PFSK-1 (cell line): ENCODE measurements at regions not wholly inside any gene's neighbourhood (a gene's known extent, or its start where the extent isn't known, plus 50 kb on each side); places are given as distances from the start of the nearest gene placed in this dataset.

Source experiments
- FOXP2 ChIP-seq: optimal IDR thresholded peaks from 2 replicates; pipeline ENCODE3; 2011; ENCODE audit warnings: borderline replicate concordance, control low read depth, inconsistent platforms; ENCODE audit not compliant: insufficient read depth; ENCODE audit errors: extremely low read length, extremely low read depth
- POLR2AphosphoS5 ChIP-seq: IDR thresholded peaks from 2 replicates; pipeline ENCODE4 v1.6.1; 2012; ENCODE audit warnings: low read depth, mild to moderate bottlenecking, control low read depth, low read length, moderate library complexity
- REST ChIP-seq, 2 experiments: IDR thresholded peaks; 2 replicates each; pipeline versions ENCODE4 v1.6.1 to v1.8.0; 2011 to 2012; ENCODE audit warnings: low read depth in 2 of 2, low read length in 2 of 2, control low read depth in 1 of 2, inconsistent platforms in 1 of 2, mild to moderate bottlenecking in 1 of 2, moderate library complexity in 1 of 2; ENCODE audit not compliant: insufficient read depth in 1 of 2
- SIN3A ChIP-seq: IDR thresholded peaks from 2 replicates; pipeline ENCODE4 v1.6.1; 2012; ENCODE audit warnings: mild to moderate bottlenecking, low read length, moderate library complexity, borderline replicate concordance; ENCODE audit not compliant: insufficient read depth
- TAF1 ChIP-seq: IDR thresholded peaks from 2 replicates; pipeline ENCODE4 v1.6.1; 2012; ENCODE audit warnings: low read length, control low read depth, borderline replicate concordance; ENCODE audit not compliant: insufficient read depth

GRCh38 chr14:53215101-53215500 lies 62.0 kb upstream of the DDHD1 start:
- TF ChIP-seq TAF1 (no peak), REST (IDR thresholded peaks at IDR 0.05; ENCODE audit: insufficient read depth in 1 of 2, low read depth in 2 of 2, low read length in 2 of 2) (no peak), SIN3A (no peak), FOXP2 (no peak)

- TF ChIP-seq TAF1, result no peak
- no peak for TF ChIP-seq REST (IDR thresholded peaks at IDR 0.05; ENCODE audit: insufficient read depth in 1 of 2, low read depth in 2 of 2, low read length in 2 of 2)
Measured at GRCh38 chr14:53214384-53214783, 61.3 kb upstream of the DDHD1 start.

- no peak for TF ChIP-seq TAF1
- no peak for TF ChIP-seq FOXP2
- TF ChIP-seq REST (IDR thresholded peaks at IDR 0.05; ENCODE audit: insufficient read depth in 1 of 2, low read depth in 2 of 2, low read length in 2 of 2), result no peak
- TF ChIP-seq SIN3A, result no peak
- TF ChIP-seq POLR2AphosphoS5, result no peak
Measured at GRCh38 chr14:53213761-53214160, 60.6 kb upstream of the DDHD1 start.

GRCh38 chr14:53209370-53209769 lies 56.2 kb upstream of the DDHD1 start:
- TF ChIP-seq POLR2AphosphoS5 (no peak), REST (IDR thresholded peaks at IDR 0.05; ENCODE audit: insufficient read depth in 1 of 2, low read depth in 2 of 2, low read length in 2 of 2) (no peak), TAF1 (no peak), FOXP2 (no peak), SIN3A (no peak)
